Prostate gland (tissue), 2 donors: ENCODE measurements at regions not wholly inside any gene's neighbourhood (a gene's known extent, or its start where the extent isn't known, plus 50 kb on each side); places are given as distances from the start of the nearest gene placed in this dataset.

Source experiments
- DNase-seq: peaks from one replicate; pipeline ENCODE4 v3.0.0-alpha.2; 2019; ENCODE audit warnings: low spot score
- H3K27ac ChIP-seq, 2 donors: fragments of 200-600 bp; sonication (generic); 2 replicates each; pipeline ENCODE4 v1.5.1; 2017 to 2019
- H3K27me3 ChIP-seq: fragments of 200-600 bp; sonication (generic); replicated peaks from 2 replicates; pipeline ENCODE4 v1.5.1; 2019; ENCODE audit not compliant: insufficient read depth
- H3K36me3 ChIP-seq, 2 donors: fragments of 200-600 bp; sonication (generic); 1 replicate in 1 of 2; 2 replicates in 1 of 2; pipeline versions ENCODE4 v1.5.1 to v1.8.1; 2017 to 2019
- H3K4me1 ChIP-seq: fragments of 200-600 bp; sonication (generic); replicated peaks from 2 replicates; pipeline ENCODE4 v1.5.1; 2019
- H3K4me3 ChIP-seq, 2 donors: fragments of 200-600 bp; sonication (generic); 2 replicates each; pipeline ENCODE4 v1.5.1; 2017 to 2019
- H3K9me3 ChIP-seq: fragments of 200-600 bp; sonication (generic); 2 replicates; pipeline ENCODE4 v1.5.1; 2017
- POLR2A ChIP-seq: fragments of 450-650 bp; IDR thresholded peaks from one replicate; pipeline ENCODE4 v1.6.1; 2016; ENCODE audit warnings: antibody characterized with exemption, mild to moderate bottlenecking
- POLR2AphosphoS5 ChIP-seq: sonication (generic); formaldehyde crosslinking; IDR thresholded peaks from one replicate; pipeline ENCODE4 v1.6.1; 2017; ENCODE audit warnings: antibody characterized with exemption
- WGBS: methylation state at CpG from one replicate; pipeline ENCODE4 v1.1.5; 2018; 5-methylcytosine and 5-hydroxymethylcytosine counted together
- intact Hi-C: fragments of 100-400 bp; cut with DNase I; formaldehyde crosslinking; loops from one replicate; pipeline ENCODE4 v1.14.2; 2022
- small RNA-seq, 2 donors: library from RNA; depleted of rRNA; stranded (forward); fragments of <200 nt; gene quantifications; one replicate each; pipeline ENCODE3, GENCODE V24; 2016
- TF ChIP-seq, protein P1 (sequence below), 4 experiments: fragments of 200-600 bp in 2 of 4; fragments of 450-650 bp in 2 of 4; sonication (generic) in 2 of 4; IDR thresholded peaks; 1 replicate in 3 of 4; 2 replicates in 1 of 4; pipeline ENCODE4 v1.5.1; 2016 to 2019; ENCODE audit warnings: antibody characterized with exemption in 4 of 4, mild to moderate bottlenecking in 2 of 4, moderate library complexity in 2 of 4

DNA sequence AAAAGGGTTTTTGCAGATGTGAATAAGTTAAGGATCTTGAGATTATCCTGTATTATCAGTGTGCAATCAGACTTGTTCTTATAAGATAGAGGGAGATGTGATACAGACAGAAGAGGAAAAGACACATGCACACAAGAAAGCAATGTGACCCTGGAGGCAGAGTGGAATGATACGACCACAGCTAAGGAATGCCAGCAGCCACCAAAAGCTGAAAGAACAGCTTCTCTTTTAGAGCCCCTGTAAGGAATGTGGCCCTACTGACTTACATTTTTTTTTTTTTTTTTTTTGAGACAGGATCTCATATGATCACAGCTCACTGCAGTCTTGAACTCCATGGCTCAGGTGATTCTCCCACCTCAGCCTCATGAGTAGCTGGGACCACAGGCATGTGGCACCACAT, 62.3 kb upstream of the CNTNAP4 start:
- Histone ChIP-seq H3K27ac (no peak overlapping the region), H3K4me3 (no peak overlapping the region), H3K4me1 (no peaks in the 10 kb centered on the region), H3K9me3 (no peaks in the 10 kb centered on the region), H3K27me3 (no peaks in the 10 kb centered on the region), H3K36me3 (no peaks in the 10 kb centered on the region)
- WGBS: 32% methylated on average over 1 of the region's 1 CpG
- intact Hi-C loops: no loop called here
- DNase-seq: no peak
- TF ChIP-seq, protein P1, sequence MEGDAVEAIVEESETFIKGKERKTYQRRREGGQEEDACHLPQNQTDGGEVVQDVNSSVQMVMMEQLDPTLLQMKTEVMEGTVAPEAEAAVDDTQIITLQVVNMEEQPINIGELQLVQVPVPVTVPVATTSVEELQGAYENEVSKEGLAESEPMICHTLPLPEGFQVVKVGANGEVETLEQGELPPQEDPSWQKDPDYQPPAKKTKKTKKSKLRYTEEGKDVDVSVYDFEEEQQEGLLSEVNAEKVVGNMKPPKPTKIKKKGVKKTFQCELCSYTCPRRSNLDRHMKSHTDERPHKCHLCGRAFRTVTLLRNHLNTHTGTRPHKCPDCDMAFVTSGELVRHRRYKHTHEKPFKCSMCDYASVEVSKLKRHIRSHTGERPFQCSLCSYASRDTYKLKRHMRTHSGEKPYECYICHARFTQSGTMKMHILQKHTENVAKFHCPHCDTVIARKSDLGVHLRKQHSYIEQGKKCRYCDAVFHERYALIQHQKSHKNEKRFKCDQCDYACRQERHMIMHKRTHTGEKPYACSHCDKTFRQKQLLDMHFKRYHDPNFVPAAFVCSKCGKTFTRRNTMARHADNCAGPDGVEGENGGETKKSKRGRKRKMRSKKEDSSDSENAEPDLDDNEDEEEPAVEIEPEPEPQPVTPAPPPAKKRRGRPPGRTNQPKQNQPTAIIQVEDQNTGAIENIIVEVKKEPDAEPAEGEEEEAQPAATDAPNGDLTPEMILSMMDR (IDR thresholded peaks at IDR 0.05): no peak
- TF ChIP-seq POLR2AphosphoS5: no peak
- no peak for TF ChIP-seq POLR2A

DNA sequence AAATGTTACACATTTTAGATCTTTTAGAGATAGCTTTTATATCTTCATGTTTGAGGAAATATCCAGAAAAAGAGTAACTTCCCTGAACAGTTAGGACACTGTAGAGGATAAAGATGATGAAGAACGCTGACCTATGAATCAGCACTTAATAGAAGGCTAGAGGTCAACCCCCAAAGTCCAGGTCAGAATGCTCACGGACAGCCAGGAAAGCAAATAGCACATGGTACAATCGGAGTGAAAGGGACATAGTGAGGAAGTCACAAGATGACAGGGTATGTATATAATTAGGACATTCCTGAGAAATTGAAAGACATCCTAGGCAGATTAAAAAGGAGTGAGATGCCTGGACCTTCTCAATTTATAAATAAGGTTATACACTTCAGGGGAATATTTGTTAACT, 55.1 kb upstream of the CNTNAP4 start:
- Histone ChIP-seq H3K36me3 (no peaks in the 10 kb centered on the region), H3K9me3 (no peaks in the 10 kb centered on the region), H3K4me3 (no peak overlapping the region), H3K27ac (no peak overlapping the region), H3K4me1 (no peaks in the 10 kb centered on the region), H3K27me3 (no peaks in the 10 kb centered on the region)
- no peak for DNase-seq
- no peak for TF ChIP-seq POLR2A
- no peak for TF ChIP-seq POLR2AphosphoS5
- TF ChIP-seq, protein P1 (IDR thresholded peaks at IDR 0.05): no peak
- 4% methylated on average over 3 of the region's 3 CpGs for WGBS
- intact Hi-C loops: no loop called here

DNA sequence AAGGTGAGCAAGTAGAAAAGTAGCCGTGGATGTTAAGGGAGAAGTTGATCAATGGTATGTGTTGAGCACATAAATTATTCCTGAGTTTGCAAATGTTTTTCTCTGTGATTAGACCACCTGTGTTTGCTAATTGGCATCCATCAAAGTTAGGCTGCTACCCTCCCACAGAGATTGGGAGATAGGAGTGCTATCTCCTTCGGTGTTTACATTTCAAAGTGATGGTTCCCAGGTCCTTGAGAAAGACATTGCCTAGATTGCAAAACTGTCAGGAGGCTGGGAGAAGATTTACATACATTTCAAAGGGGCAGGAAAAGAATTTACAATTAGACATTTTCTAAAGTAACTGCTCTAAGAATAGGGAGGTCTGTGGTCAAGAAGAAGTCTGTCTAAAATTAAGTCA, 54.3 kb upstream of the CNTNAP4 start:
- Histone ChIP-seq H3K27ac (no peak overlapping the region), H3K4me1 (no peaks in the 10 kb centered on the region), H3K4me3 (no peak overlapping the region), H3K27me3 (no peaks in the 10 kb centered on the region), H3K36me3 (no peaks in the 10 kb centered on the region), H3K9me3 (no peaks in the 10 kb centered on the region)
- TF ChIP-seq, protein P1 (IDR thresholded peaks at IDR 0.05): no peak
- TF ChIP-seq POLR2A: no peak
- DNase-seq: no peak
- 23% methylated on average over 2 of the region's 2 CpGs for WGBS
- intact Hi-C loops: no loop called here

DNA sequence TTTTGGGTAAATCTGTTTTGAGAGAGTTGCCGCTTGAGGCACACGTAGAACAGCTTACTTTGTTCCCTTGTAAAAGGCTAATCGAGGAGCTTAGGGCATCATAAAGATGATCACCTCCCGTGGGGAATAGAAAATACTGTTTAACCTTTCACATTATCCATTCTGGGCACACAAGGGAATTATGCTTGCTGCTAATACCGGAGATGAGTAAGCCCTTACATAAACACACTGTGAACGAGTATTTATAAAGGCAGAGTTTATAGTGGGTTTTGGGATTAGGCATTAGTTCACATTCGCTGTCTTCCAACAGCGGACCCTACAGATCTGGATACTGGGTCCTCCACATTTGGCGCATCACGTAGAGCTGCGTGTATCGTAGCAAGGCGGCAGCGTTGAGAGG, 51.2 kb upstream of the CNTNAP4 start:
- intact Hi-C loops: no loop called here
- Histone ChIP-seq H3K27ac (no peak overlapping the region), H3K27me3 (no peaks in the 10 kb centered on the region), H3K9me3 (no peaks in the 10 kb centered on the region), H3K36me3 (no peaks in the 10 kb centered on the region), H3K4me3 (no peak overlapping the region), H3K4me1 (no peaks in the 10 kb centered on the region)
- WGBS: 47% methylated on average over 14 of the region's 14 CpGs
- TF ChIP-seq POLR2AphosphoS5: no peak
- TF ChIP-seq POLR2A: no peak
- TF ChIP-seq, protein P1 (IDR thresholded peaks at IDR 0.05): no peak
- DNase-seq: no peak

DNA sequence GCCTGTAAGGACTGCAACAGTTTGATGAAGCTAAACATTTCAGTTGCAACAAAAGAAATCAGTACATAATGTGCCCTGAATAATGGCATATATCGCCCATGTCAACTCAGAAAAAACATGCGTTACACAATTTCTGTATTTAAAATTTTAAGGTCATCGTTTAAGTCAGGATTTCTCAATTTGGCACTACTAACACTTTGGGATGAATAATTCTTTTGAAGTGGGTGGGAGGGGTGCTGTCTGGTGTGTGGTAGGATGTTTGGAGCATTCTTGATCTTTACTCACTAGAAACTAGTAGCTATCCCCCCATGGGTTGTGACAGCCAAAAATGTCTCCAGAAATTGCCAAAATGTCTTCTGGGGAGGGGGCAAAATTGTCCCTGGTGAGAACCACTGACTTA, 50.7 kb upstream of the CNTNAP4 start:
- WGBS: 93% methylated on average over 3 of the region's 3 CpGs
- intact Hi-C loops: no loop called here
- no peak for TF ChIP-seq POLR2A
- TF ChIP-seq, protein P1 (IDR thresholded peaks at IDR 0.05): no peak
- TF ChIP-seq POLR2AphosphoS5: no peak
- Histone ChIP-seq H3K9me3 (no peaks in the 10 kb centered on the region), H3K4me1 (no peaks in the 10 kb centered on the region), H3K27ac (no peak overlapping the region), H3K27me3 (no peaks in the 10 kb centered on the region), H3K36me3 (no peaks in the 10 kb centered on the region), H3K4me3 (no peak overlapping the region)
- DNase-seq: no peak

Small RNA genes in the stretch of these regions (small RNA-seq; reads per million reads assigned to genes)
- 0 reads per million in 2 donors for gene RNA5SP430
